ENCODE measurements at regions not wholly inside any gene's neighbourhood (a gene's known extent, or its start where the extent isn't known, plus 50 kb on each side); places are given as distances from the start of the nearest gene placed in this dataset.

GRCh38 chrX:131840799-131841495, 182.2 kb upstream of the STK26 start:
- no peak for TF ChIP-seq CTCF (IDR thresholded peaks at IDR 0.05)
- H3K4me1 ChIP-seq, result no peaks in the 10 kb centered on the region
- H3K4me3 ChIP-seq (ENCODE audit: low read depth, low read length), result no peak overlapping the region
- no peaks in the 10 kb centered on the region for H3K36me3 ChIP-seq (ENCODE audit: control insufficient read depth, insufficient read depth, low read length)
- no peak overlapping the region for H3K4me2 ChIP-seq (ENCODE audit: low read length)
- H3K27me3 ChIP-seq (ENCODE audit: control insufficient read depth, insufficient read depth, low read length), result no peaks in the 10 kb centered on the region
- no peaks in the 10 kb centered on the region for H3K9me3 ChIP-seq (ENCODE audit: control insufficient read depth, low read length)
- no peaks in the 10 kb centered on the region for H3K79me2 ChIP-seq
- H2AFZ ChIP-seq, result no peak overlapping the region
- H3K9ac ChIP-seq, result no peak overlapping the region
- H3K27ac ChIP-seq, result no peak overlapping the region

- Histone ChIP-seq H3K4me1 (no peaks in the 10 kb centered on the region), H3K27ac (no peak overlapping the region), H3K9ac (no peak overlapping the region), H3K4me3 (ENCODE audit: low read depth, low read length) (no peak overlapping the region), H3K36me3 (ENCODE audit: control insufficient read depth, insufficient read depth, low read length) (no peaks in the 10 kb centered on the region), H3K9me3 (ENCODE audit: control insufficient read depth, low read length) (no peaks in the 10 kb centered on the region), H2AFZ (no peak overlapping the region), H3K79me2 (no peaks in the 10 kb centered on the region), H3K27me3 (ENCODE audit: control insufficient read depth, insufficient read depth, low read length) (no peaks in the 10 kb centered on the region), H3K4me2 (ENCODE audit: low read length) (no peak overlapping the region)
- peak; percentile 74 for TF ChIP-seq CTCF (IDR thresholded peaks at IDR 0.05)
Observed at GRCh38 chrX:131841496-131842437, 181.3 kb upstream of the STK26 start.

- H3K9me3 ChIP-seq (ENCODE audit: control insufficient read depth, low read length), result no peaks in the 10 kb centered on the region
- H3K27me3 ChIP-seq (ENCODE audit: control insufficient read depth, insufficient read depth, low read length), result no peaks in the 10 kb centered on the region
- H3K4me2 ChIP-seq (ENCODE audit: low read length), result no peak overlapping the region
- H2AFZ ChIP-seq, result no peak overlapping the region
- H3K36me3 ChIP-seq (ENCODE audit: control insufficient read depth, insufficient read depth, low read length), result no peaks in the 10 kb centered on the region
- no peaks in the 10 kb centered on the region for H3K4me1 ChIP-seq
- no peak overlapping the region for H3K27ac ChIP-seq
- no peak for TF ChIP-seq CTCF (IDR thresholded peaks at IDR 0.05)
- no peak overlapping the region for H3K9ac ChIP-seq
- H3K79me2 ChIP-seq, result no peaks in the 10 kb centered on the region
- no peak overlapping the region for H3K4me3 ChIP-seq (ENCODE audit: low read depth, low read length)
Observed at GRCh38 chrX:131843987-131844386, 179.1 kb upstream of the STK26 start.

GRCh38 chrX:131845201-131845600, 177.9 kb upstream of the STK26 start:
- H3K79me2 ChIP-seq, result no peaks in the 10 kb centered on the region
- TF ChIP-seq CTCF (IDR thresholded peaks at IDR 0.05), result no peak
- no peaks in the 10 kb centered on the region for H3K4me1 ChIP-seq
- H3K9me3 ChIP-seq (ENCODE audit: control insufficient read depth, low read length), result no peaks in the 10 kb centered on the region
- no peaks in the 10 kb centered on the region for H3K36me3 ChIP-seq (ENCODE audit: control insufficient read depth, insufficient read depth, low read length)
- no peak overlapping the region for H3K4me3 ChIP-seq (ENCODE audit: low read depth, low read length)
- H3K27ac ChIP-seq, result no peak overlapping the region
- H3K4me2 ChIP-seq (ENCODE audit: low read length), result no peak overlapping the region
- no peak overlapping the region for H3K9ac ChIP-seq
- H3K27me3 ChIP-seq (ENCODE audit: control insufficient read depth, insufficient read depth, low read length), result no peaks in the 10 kb centered on the region
- H2AFZ ChIP-seq, result no peak overlapping the region
